ENCODE measurements at regions not wholly inside any gene's neighbourhood (a gene's known extent, or its start where the extent isn't known, plus 50 kb on each side); places are given as distances from the start of the nearest gene placed in this dataset.

DNA sequence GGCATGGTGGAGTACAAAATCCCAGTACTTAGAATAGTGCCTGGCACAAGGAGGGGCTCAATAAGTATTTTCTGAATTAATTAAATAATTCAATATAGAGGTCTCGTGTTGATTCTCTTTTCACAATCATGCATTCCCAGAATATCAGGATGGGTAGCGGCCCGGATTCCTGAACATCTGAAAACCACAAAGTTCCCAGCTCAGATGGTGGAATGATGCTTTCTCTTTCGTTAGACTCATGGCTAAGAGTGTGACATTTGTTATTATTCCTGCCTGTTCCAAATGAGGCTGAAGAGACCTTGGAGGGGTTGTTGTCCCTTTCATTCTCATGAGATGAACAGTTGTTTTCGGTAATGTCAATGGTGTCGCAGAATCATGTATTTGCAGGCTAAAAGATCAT is 95.4 kb upstream of the LIFR start:
- no peaks in the 10 kb centered on the region for H3K36me3 ChIP-seq
- intact Hi-C loops (cut with DNase I; ENCODE audit: low total_unique reads) = no loop called here
- no peak overlapping the region for H3K4me3 ChIP-seq
- WGBS, 5 donors = 85 to 95% (median 86%) methylated on average over 6 of the region's 6 CpGs
- TF ChIP-seq POLR2AphosphoS5 (IDR thresholded peaks at IDR 0.05) (no peak), POLR2A (IDR thresholded peaks at IDR 0.05) (no peak)
- TF ChIP-seq, protein P1, sequence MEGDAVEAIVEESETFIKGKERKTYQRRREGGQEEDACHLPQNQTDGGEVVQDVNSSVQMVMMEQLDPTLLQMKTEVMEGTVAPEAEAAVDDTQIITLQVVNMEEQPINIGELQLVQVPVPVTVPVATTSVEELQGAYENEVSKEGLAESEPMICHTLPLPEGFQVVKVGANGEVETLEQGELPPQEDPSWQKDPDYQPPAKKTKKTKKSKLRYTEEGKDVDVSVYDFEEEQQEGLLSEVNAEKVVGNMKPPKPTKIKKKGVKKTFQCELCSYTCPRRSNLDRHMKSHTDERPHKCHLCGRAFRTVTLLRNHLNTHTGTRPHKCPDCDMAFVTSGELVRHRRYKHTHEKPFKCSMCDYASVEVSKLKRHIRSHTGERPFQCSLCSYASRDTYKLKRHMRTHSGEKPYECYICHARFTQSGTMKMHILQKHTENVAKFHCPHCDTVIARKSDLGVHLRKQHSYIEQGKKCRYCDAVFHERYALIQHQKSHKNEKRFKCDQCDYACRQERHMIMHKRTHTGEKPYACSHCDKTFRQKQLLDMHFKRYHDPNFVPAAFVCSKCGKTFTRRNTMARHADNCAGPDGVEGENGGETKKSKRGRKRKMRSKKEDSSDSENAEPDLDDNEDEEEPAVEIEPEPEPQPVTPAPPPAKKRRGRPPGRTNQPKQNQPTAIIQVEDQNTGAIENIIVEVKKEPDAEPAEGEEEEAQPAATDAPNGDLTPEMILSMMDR (IDR thresholded peaks at IDR 0.05 in 8 of 11, conservative IDR thresholded peaks at IDR 0.05 in 3 of 11) = no peak
- H3K27ac ChIP-seq = no peak overlapping the region
- H3K4me1 ChIP-seq = peaks cover 0 to 12% (median 3%) of the 10 kb centered on the region in 6 donors
- peaks cover 0 to 11% (median 0%) of the 10 kb centered on the region in 7 donors for H3K27me3 ChIP-seq (replicated peaks in 1 of 7)
- no peak for DNase-seq
- H3K9me3 ChIP-seq = no peaks in the 10 kb centered on the region

DNA sequence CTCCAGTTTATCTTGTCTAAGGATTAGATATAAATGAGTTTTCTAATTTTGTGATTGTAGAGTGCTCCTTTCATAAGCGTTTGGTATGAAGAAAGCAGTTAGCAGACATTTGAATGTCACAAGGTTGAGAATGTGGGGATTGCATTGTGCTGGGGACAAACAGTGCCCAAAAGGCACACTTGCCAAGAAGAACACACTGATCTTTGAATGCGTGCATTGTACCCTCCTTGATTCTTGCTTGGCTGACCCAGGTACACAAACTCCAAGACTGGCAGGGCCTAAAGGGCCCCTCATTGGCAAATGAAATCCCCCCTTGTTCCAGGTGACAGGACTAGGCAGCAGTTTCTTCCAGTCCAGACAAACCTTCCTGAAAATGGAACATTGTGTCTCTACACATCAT is 96.9 kb upstream of the LIFR start:
- WGBS, 5 donors = 90 to 96% (median 92%) methylated on average over 2 of the region's 2 CpGs
- intact Hi-C loops (cut with DNase I; ENCODE audit: low total_unique reads) = no loop called here
- TF ChIP-seq POLR2AphosphoS5 (IDR thresholded peaks at IDR 0.05) (no peak), POLR2A (IDR thresholded peaks at IDR 0.05) (no peak)
- TF ChIP-seq, protein P1 (IDR thresholded peaks at IDR 0.05 in 8 of 11, conservative IDR thresholded peaks at IDR 0.05 in 3 of 11) = no peak

DNA sequence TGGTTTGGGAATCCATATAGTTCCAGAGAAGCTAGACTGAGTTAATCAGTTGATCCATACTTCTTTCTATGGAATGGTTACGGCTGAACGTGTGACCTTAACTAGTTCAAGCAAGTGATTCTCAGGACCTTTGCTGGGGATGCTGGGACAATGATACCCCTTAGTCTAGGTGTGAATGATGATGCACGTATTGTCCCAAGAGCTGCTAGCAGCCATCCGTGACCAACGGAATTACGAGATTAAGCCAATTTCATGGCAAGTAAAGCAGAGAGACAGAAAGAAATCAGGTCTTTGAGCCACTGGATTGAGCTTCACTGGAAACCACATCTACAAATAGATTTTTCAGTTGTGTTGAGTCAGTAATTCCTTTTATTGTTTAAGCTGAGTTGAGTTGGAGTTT is 99.2 kb upstream of the LIFR start:
- DNase-seq = no peak
- H3K4me1 ChIP-seq = peaks cover 0 to 5% (median 2%) of the 10 kb centered on the region in 6 donors
- no peak overlapping the region for H3K27ac ChIP-seq
- H3K36me3 ChIP-seq = no peaks in the 10 kb centered on the region
- intact Hi-C loops (cut with DNase I; ENCODE audit: low total_unique reads) = no loop called here
- H3K9me3 ChIP-seq = no peaks in the 10 kb centered on the region
- H3K27me3 ChIP-seq (replicated peaks in 1 of 7) = peaks cover 0 to 11% (median 0%) of the 10 kb centered on the region in 7 donors
- TF ChIP-seq POLR2AphosphoS5 (IDR thresholded peaks at IDR 0.05) = no peak
- TF ChIP-seq, protein P1 (IDR thresholded peaks at IDR 0.05 in 8 of 11, conservative IDR thresholded peaks at IDR 0.05 in 3 of 11) = no peak
- no peak for TF ChIP-seq POLR2A (IDR thresholded peaks at IDR 0.05)
- 89 to 98% (median 90%) methylated on average over 6 of the region's 6 CpGs for WGBS, 5 donors
- H3K4me3 ChIP-seq = no peak overlapping the region

More for the DNA sequence above, 96.9 kb upstream of the LIFR start:
- no peak overlapping the region for H3K27ac ChIP-seq
- no peak for DNase-seq
- H3K27me3 ChIP-seq (replicated peaks in 1 of 7) = peaks cover 0 to 11% (median 0%) of the 10 kb centered on the region in 7 donors
- H3K9me3 ChIP-seq = no peaks in the 10 kb centered on the region
- peaks cover 0 to 12% (median 4%) of the 10 kb centered on the region in 6 donors for H3K4me1 ChIP-seq
- no peak overlapping the region for H3K4me3 ChIP-seq
- no peaks in the 10 kb centered on the region for H3K36me3 ChIP-seq

DNA sequence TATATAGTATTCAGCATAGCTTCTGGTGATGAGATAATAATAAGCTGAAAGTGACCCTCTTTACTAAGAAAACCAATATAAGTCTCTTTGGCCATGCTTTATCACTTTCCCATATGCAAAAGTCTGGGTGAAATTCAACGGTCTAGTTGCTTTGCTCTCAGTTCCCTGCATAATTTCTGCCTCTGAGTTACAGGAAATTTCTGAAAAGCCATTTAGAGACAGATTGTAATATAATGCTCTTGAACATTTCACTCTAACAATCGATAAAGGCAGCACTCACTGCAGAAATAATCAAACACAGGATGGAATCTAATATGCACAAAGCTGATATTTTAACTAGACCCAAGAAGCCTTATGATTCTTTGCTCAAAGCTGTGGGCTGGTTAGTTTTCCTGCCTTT is 100.1 kb upstream of the LIFR start:
- Histone ChIP-seq H3K9me3 (no peaks in the 10 kb centered on the region), H3K36me3 (no peaks in the 10 kb centered on the region), H3K4me3 (no peak overlapping the region), H3K27ac (no peak overlapping the region), H3K4me1 (peaks cover 0 to 2% (median 0%) of the 10 kb centered on the region in 6 donors), H3K27me3 (replicated peaks in 1 of 7) (peaks cover 0 to 19% (median 0%) of the 10 kb centered on the region in 7 donors)
- TF ChIP-seq, protein P1 (IDR thresholded peaks at IDR 0.05 in 8 of 11, conservative IDR thresholded peaks at IDR 0.05 in 3 of 11) = no peak
- TF ChIP-seq POLR2A (IDR thresholded peaks at IDR 0.05) = no peak
- no peak for TF ChIP-seq POLR2AphosphoS5 (IDR thresholded peaks at IDR 0.05)
- DNase-seq = no peak
- WGBS, 5 donors = 49 to 62% (median 56%) methylated on average over 2 of the region's 2 CpGs
- intact Hi-C loops (cut with DNase I; ENCODE audit: low total_unique reads) = no loop called here

All from spleen (tissue), 11 donors.